ENCODE measurements at regions not wholly inside any gene's neighbourhood (a gene's known extent, or its start where the extent isn't known, plus 50 kb on each side); places are given as distances from the start of the nearest gene placed in this dataset.
"Not testable (repeated sequence)": the region's sequence is repeated elsewhere in the genome, so short reads cannot be mapped to it uniquely, and the experiment has no call there.

DNA sequence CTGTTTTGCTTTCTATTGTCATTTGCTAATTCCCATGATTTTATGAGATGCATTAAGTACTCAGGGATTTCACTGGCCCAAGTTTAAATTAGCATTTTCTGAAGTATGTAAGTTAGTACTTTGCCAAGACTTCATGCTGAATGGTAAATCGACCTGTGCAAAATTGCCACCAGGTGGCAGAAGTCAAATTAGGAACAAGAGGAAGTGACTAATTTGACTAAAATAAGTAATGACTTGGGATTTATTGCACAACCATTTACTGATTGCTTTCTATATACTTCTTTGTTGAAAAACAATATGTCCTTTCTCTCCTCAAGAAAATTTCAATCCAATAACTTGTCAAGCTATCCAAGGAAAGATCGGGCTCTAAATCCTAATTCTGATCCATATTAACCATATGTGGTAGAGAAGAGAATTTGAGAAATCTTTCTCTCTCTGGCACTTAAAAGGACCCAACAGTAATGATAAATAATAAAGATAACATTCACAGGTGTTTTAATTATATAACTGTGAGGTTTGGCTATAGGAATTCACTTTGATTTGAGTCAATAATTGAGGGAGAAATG lies 253.7 kb upstream of the CHORDC1 start:
- no peak overlapping the region for H3K4me3 Mint-ChIP-seq
- H3K4me1 Mint-ChIP-seq: no peaks in the 10 kb centered on the region
- ATAC-seq (ENCODE audit: low read depth) (no peak), DNase-seq (no peak)
- POLR2A ChIA-PET: no interaction called here
- H3K27ac Mint-ChIP-seq: no peak overlapping the region
- H3K9me3 Mint-ChIP-seq: no peaks in the 10 kb centered on the region
- H3K27me3 Mint-ChIP-seq: no peaks in the 10 kb centered on the region
- no peaks in the 10 kb centered on the region for H3K36me3 Mint-ChIP-seq

DNA sequence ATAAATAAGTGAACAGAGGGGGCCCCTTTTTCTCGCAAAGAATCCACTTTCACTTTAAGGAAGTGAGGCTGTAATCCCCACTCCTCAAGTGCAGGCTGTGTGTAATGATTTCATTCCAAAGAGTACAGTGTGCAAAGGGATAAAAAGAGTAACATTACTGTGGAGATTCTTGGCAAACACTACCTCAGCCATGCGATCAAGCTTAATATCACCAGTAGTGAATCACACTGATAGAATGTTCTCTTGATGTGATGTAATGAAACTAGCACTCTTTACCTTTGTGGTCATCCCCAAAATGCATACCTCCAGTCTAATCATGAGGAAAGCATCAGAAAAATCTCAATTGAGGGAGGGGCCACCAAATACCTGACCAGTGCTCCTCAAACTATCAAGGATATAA lies 246.1 kb upstream of the CHORDC1 start:
- Mint-ChIP-seq H3K27ac (no peak overlapping the region), H3K4me1 (no peaks in the 10 kb centered on the region), H3K9me3 (no peaks in the 10 kb centered on the region), H3K4me3 (no peak overlapping the region), H3K36me3 (no peaks in the 10 kb centered on the region), H3K27me3 (no peaks in the 10 kb centered on the region)
- POLR2A ChIA-PET: no interaction called here
- ATAC-seq (ENCODE audit: low read depth): no peak
- no peak for DNase-seq

GRCh38 chr11:90465553-90465952 lies 242.7 kb upstream of the CHORDC1 start:
- H3K4me1 Mint-ChIP-seq: no peaks in the 10 kb centered on the region
- no peak for ATAC-seq (ENCODE audit: low read depth)

GRCh38 chr11:90455347-90455920 lies 232.6 kb upstream of the CHORDC1 start:
- H3K9me3 Mint-ChIP-seq; H3K27me3 Mint-ChIP-seq; H3K36me3 Mint-ChIP-seq; H3K4me3 Mint-ChIP-seq; ATAC-seq (ENCODE audit: low read depth); H3K27ac Mint-ChIP-seq; POLR2A ChIA-PET; H3K4me1 Mint-ChIP-seq; DNase-seq: not testable (repeated sequence)

More at GRCh38 chr11:90465553-90465952, 242.7 kb upstream of the CHORDC1 start:
- no peaks in the 10 kb centered on the region for H3K36me3 Mint-ChIP-seq
- POLR2A ChIA-PET: no interaction called here
- H3K4me3 Mint-ChIP-seq: no peak overlapping the region
- no peak overlapping the region for H3K27ac Mint-ChIP-seq
- H3K27me3 Mint-ChIP-seq: peaks cover 2% of the 10 kb centered on the region
- H3K9me3 Mint-ChIP-seq: no peaks in the 10 kb centered on the region
- no peak for DNase-seq

GRCh38 chr11:90453525-90453924 lies 230.7 kb upstream of the CHORDC1 start:
- no peaks in the 10 kb centered on the region for H3K36me3 Mint-ChIP-seq

GRCh38 chr11:90449606-90450005 lies 226.8 kb upstream of the CHORDC1 start:
- no peak overlapping the region for H3K4me3 Mint-ChIP-seq
- H3K4me1 Mint-ChIP-seq: peaks cover 3% of the 10 kb centered on the region
- no peak for ATAC-seq (ENCODE audit: low read depth)
- no peaks in the 10 kb centered on the region for H3K9me3 Mint-ChIP-seq
- no peaks in the 10 kb centered on the region for H3K36me3 Mint-ChIP-seq
- POLR2A ChIA-PET: no interaction called here
- H3K27me3 Mint-ChIP-seq: no peaks in the 10 kb centered on the region
- no peak overlapping the region for H3K27ac Mint-ChIP-seq
- no peak for DNase-seq

More at GRCh38 chr11:90453525-90453924, 230.7 kb upstream of the CHORDC1 start:
- POLR2A ChIA-PET: no interaction called here
- Mint-ChIP-seq H3K27me3 (no peaks in the 10 kb centered on the region), H3K9me3 (no peaks in the 10 kb centered on the region), H3K4me3 (no peak overlapping the region), H3K27ac (no peak overlapping the region), H3K4me1 (no peaks in the 10 kb centered on the region)
- ATAC-seq (ENCODE audit: low read depth): no peak
- DNase-seq: no peak

DNA sequence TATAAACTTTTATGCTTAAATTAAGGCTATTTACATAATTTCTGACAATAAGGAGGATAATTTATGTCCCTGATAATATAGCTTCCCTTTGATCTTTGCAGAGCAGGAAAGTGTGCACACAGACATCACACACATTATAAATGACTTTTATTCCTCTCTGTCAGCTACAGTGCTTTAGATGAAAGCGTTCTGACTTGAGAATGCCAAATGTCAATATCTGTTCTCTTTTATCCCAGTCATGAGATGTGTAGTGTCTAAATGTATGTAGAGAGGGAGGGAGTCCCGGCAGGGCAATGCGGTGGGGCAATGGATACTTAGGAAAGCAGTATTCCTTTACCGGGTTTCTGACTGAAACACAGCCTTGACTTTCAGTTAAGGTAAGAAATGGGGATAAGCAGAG lies 225.4 kb upstream of the CHORDC1 start:
- Mint-ChIP-seq H3K4me1 (peaks cover 3% of the 10 kb centered on the region), H3K36me3 (no peaks in the 10 kb centered on the region), H3K27ac (no peak overlapping the region), H3K4me3 (no peak overlapping the region), H3K27me3 (no peaks in the 10 kb centered on the region), H3K9me3 (no peaks in the 10 kb centered on the region)
- no peak for ATAC-seq (ENCODE audit: low read depth)
- no peak for DNase-seq
- POLR2A ChIA-PET: no interaction called here

DNA sequence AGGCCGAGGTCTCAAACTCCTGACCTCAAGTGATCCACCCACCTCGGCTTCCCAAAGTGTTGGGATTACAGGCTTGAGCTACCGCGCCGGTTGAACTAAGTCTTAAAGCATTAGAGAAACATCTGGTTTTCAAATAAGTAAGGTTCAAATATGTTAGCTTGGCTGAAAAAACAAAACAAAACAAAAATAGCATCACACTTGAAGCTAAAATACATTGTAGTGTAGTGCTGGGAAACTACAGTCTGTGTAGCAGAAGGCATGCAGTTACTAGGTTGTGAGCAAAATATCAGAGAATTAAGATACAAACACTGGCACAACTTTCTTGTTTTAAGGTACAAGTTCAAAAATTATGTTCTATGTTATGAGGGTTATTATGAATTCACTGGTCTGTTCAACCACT lies 224.8 kb upstream of the CHORDC1 start:
- H3K27me3 Mint-ChIP-seq: no peaks in the 10 kb centered on the region
- H3K36me3 Mint-ChIP-seq: no peaks in the 10 kb centered on the region
- peaks cover 3% of the 10 kb centered on the region for H3K4me1 Mint-ChIP-seq
- POLR2A ChIA-PET: no interaction called here
- no peak for DNase-seq
- no peak overlapping the region for H3K4me3 Mint-ChIP-seq
- H3K27ac Mint-ChIP-seq: no peak overlapping the region
- H3K9me3 Mint-ChIP-seq: no peaks in the 10 kb centered on the region
- no peak for ATAC-seq (ENCODE audit: low read depth)

GRCh38 chr11:90446207-90446606 lies 223.4 kb upstream of the CHORDC1 start:
- ATAC-seq (ENCODE audit: low read depth): no peak
- Mint-ChIP-seq H3K4me1 (peaks cover 3% of the 10 kb centered on the region), H3K9me3 (no peaks in the 10 kb centered on the region), H3K27ac (no peak overlapping the region), H3K36me3 (no peaks in the 10 kb centered on the region), H3K4me3 (no peak overlapping the region), H3K27me3 (no peaks in the 10 kb centered on the region)
- no peak for DNase-seq
- POLR2A ChIA-PET: no interaction called here

DNA sequence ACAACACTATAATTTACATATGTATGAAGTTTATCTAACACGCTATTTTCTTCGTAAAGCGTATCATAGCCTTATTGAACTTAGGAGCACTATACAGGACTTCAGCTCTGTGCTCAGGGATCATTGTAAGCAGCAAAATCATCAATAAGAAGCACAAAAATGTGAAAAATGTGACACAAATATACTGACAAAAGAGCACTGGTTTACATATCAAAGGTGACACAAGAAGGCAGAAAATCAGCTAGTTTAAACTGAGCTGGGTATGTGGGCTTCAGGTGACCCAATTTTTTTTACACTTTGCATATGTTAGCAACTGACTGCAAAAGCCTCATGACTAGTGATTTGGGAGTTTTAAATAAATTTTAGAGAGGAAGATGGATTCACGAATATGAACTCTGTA lies 215.2 kb upstream of the CHORDC1 start:
- no peak for DNase-seq
- ATAC-seq (ENCODE audit: low read depth): no peak
- no peaks in the 10 kb centered on the region for H3K9me3 Mint-ChIP-seq
- H3K4me3 Mint-ChIP-seq: no peak overlapping the region
- H3K4me1 Mint-ChIP-seq: no peaks in the 10 kb centered on the region
- no peaks in the 10 kb centered on the region for H3K36me3 Mint-ChIP-seq
- H3K27me3 Mint-ChIP-seq: no peaks in the 10 kb centered on the region
- POLR2A ChIA-PET: no interaction called here
- no peak overlapping the region for H3K27ac Mint-ChIP-seq

GRCh38 chr11:90434858-90435257 lies 212.0 kb upstream of the CHORDC1 start:
- POLR2A ChIA-PET: no interaction called here

GRCh38 chr11:90428836-90429235 lies 206.0 kb upstream of the CHORDC1 start:
- Mint-ChIP-seq H3K27ac (no peak overlapping the region), H3K4me1 (no peaks in the 10 kb centered on the region), H3K9me3 (no peaks in the 10 kb centered on the region), H3K27me3 (no peaks in the 10 kb centered on the region), H3K36me3 (no peaks in the 10 kb centered on the region), H3K4me3 (no peak overlapping the region)
- ATAC-seq (ENCODE audit: low read depth): no peak
- POLR2A ChIA-PET: no interaction called here
- DNase-seq: no peak

More at GRCh38 chr11:90434858-90435257, 212.0 kb upstream of the CHORDC1 start:
- Mint-ChIP-seq H3K4me3 (no peak overlapping the region), H3K9me3 (no peaks in the 10 kb centered on the region), H3K27ac (no peak overlapping the region), H3K27me3 (no peaks in the 10 kb centered on the region), H3K36me3 (no peaks in the 10 kb centered on the region), H3K4me1 (no peaks in the 10 kb centered on the region)
- DNase-seq: no peak
- no peak for ATAC-seq (ENCODE audit: low read depth)

DNA sequence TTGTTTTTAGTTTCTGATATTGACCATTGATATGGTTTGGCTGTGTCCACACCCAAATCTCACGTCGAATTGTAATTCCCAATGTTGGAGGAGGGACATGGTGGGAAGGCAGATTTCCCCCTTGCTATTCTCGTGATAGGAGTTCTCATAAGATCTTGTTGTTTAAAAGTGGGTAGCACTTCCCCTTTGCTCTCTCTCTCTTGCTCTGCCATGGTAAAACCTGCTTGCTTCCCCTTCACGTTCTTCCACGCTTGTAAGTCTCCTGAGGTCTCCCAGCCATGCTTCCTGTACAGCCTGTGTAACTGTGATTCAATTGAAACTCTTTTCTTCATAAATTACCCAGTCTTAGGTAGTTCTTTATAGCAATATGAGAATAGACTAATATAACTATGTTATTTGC lies 203.6 kb upstream of the CHORDC1 start:
- H3K36me3 Mint-ChIP-seq: no peaks in the 10 kb centered on the region
- POLR2A ChIA-PET: no interaction called here
- H3K27ac Mint-ChIP-seq: no peak overlapping the region
- no peaks in the 10 kb centered on the region for H3K27me3 Mint-ChIP-seq
- H3K4me3 Mint-ChIP-seq: no peak overlapping the region
- H3K9me3 Mint-ChIP-seq: no peaks in the 10 kb centered on the region
- DNase-seq (no peak), ATAC-seq (ENCODE audit: low read depth) (no peak)
- no peaks in the 10 kb centered on the region for H3K4me1 Mint-ChIP-seq

GRCh38 chr11:90423378-90423777 lies 200.5 kb upstream of the CHORDC1 start:
- Mint-ChIP-seq H3K27ac (no peak overlapping the region), H3K4me1 (no peaks in the 10 kb centered on the region), H3K27me3 (peaks cover 2% of the 10 kb centered on the region), H3K36me3 (no peaks in the 10 kb centered on the region), H3K9me3 (no peaks in the 10 kb centered on the region), H3K4me3 (no peak overlapping the region)
- POLR2A ChIA-PET: no interaction called here
- ATAC-seq (ENCODE audit: low read depth): no peak
- DNase-seq: no peak

- H3K27ac Mint-ChIP-seq; H3K9me3 Mint-ChIP-seq; POLR2A ChIA-PET; ATAC-seq (ENCODE audit: low read depth); H3K4me3 Mint-ChIP-seq; H3K4me1 Mint-ChIP-seq; H3K36me3 Mint-ChIP-seq; H3K27me3 Mint-ChIP-seq; DNase-seq: not testable (repeated sequence)
Measured at GRCh38 chr11:90422787-90423186, 199.9 kb upstream of the CHORDC1 start.

Data from activated naive CD8-positive, alpha-beta T cell treated with anti-CD3 and anti-CD28 coated beads, Interleukin-2, amount 10 ng/mL, durations not matched to agents 7 days and 5 days (primary cell).